Spleen (tissue), 7 donors: ENCODE measurements at regions not wholly inside any gene's neighbourhood (a gene's known extent, or its start where the extent isn't known, plus 50 kb on each side); places are given as distances from the start of the nearest gene placed in this dataset.

ENCODE experiments used
- CTCF ChIP-seq, 11 experiments: fragments of 200-600 bp in 7 of 11; fragments of 450-650 bp in 4 of 11; sonication (generic) in 4 of 11; IDR thresholded peaks in 8 of 11; conservative IDR thresholded peaks in 3 of 11; 1 replicate in 7 of 11; 2 replicates in 4 of 11; pipeline versions ENCODE4 v1.4.0 to v1.8.0; 2016 to 2021; ENCODE audit warnings: antibody characterized with exemption in 11 of 11, inconsistent platforms in 4 of 11, mild to moderate bottlenecking in 1 of 11
- POLR2AphosphoS5 ChIP-seq, 3 donors: sonication (generic); formaldehyde crosslinking; IDR thresholded peaks; one replicate each; pipeline ENCODE4 v1.5.1; 2017; ENCODE audit warnings: antibody characterized with exemption in 3 of 3
- donor health status: DM: no; HTN: no; CAD: no; lungs with moderate emphysema.
- donor health status: DM: no; HTN: no; CAD: no.
- donor health status: DM: no; HTN: no; CAD: no.

- TF ChIP-seq CTCF (IDR thresholded peaks at IDR 0.05 in 8 of 11, conservative IDR thresholded peaks at IDR 0.05 in 3 of 11) (no peak), POLR2AphosphoS5 (IDR thresholded peaks at IDR 0.05) (no peak)
Measured at GRCh38 chr2:53103679-53104078, 663.9 kb upstream of the CHAC2 start.
